ENCODE measurements at regions not wholly inside any gene's neighbourhood (a gene's known extent, or its start where the extent isn't known, plus 50 kb on each side); places are given as distances from the start of the nearest gene placed in this dataset.

- FAIRE-seq: no peak
- no peak for TF ChIP-seq POLR2A (IDR thresholded peaks at IDR 0.05; ENCODE audit: low read depth, low read length)
- TF ChIP-seq POU2F2 (IDR thresholded peaks at IDR 0.05; ENCODE audit: low read depth, low read length): no peak
- no peak for TF ChIP-seq PAX5 (IDR thresholded peaks at IDR 0.05; ENCODE audit: insufficient read depth, low read length, severe bottlenecking)
- no peak for TF ChIP-seq SPI1 (IDR thresholded peaks at IDR 0.05; ENCODE audit: low read depth, low read length)
- no peak for TF ChIP-seq POLR2AphosphoS5 (IDR thresholded peaks at IDR 0.05; ENCODE audit: low read depth, low read length)
- no peak for TF ChIP-seq TAF1 (IDR thresholded peaks at IDR 0.05; ENCODE audit: low read depth, low read length)
- DNase-seq (ENCODE audit: insufficient read length, low spot score): no peak
These were observed 171.0 kb upstream of the FREM1 start for GRCh38 chr9:15081021-15081753.

DNA sequence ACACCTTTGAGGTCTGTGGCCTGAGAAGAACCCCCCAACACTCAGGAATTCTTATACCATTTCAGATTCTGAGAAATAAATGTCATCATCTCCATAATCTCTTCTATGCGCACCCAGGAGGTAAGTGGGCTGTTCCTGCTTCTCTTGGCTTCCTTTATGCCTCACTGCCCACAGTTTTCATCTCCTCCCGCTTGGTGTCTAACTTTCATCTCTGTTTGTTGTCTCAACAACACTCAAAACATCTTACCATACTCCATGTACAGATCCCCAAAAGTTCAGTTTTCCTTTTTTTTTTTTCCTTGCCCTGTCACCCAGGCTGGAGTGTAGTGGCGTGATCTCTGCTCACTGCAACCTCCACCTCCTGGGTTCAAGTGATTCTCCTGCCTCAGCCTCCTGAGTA is 170.2 kb upstream of the FREM1 start:
- FAIRE-seq: no peak
- no peak for DNase-seq (ENCODE audit: insufficient read length, low spot score)
- TF ChIP-seq SPI1 (IDR thresholded peaks at IDR 0.05; ENCODE audit: low read depth, low read length) (no peak), PAX5 (IDR thresholded peaks at IDR 0.05; ENCODE audit: insufficient read depth, low read length, severe bottlenecking) (no peak), TAF1 (IDR thresholded peaks at IDR 0.05; ENCODE audit: low read depth, low read length) (no peak), POLR2A (IDR thresholded peaks at IDR 0.05; ENCODE audit: low read depth, low read length) (no peak), POU2F2 (IDR thresholded peaks at IDR 0.05; ENCODE audit: low read depth, low read length) (no peak), POLR2AphosphoS5 (IDR thresholded peaks at IDR 0.05; ENCODE audit: low read depth, low read length) (no peak)

- DNase-seq (ENCODE audit: insufficient read length, low spot score) (no peak), FAIRE-seq (no peak)
- no peak for TF ChIP-seq SPI1 (IDR thresholded peaks at IDR 0.05; ENCODE audit: low read depth, low read length)
- TF ChIP-seq POLR2AphosphoS5 (IDR thresholded peaks at IDR 0.05; ENCODE audit: low read depth, low read length): no peak
- TF ChIP-seq PAX5 (IDR thresholded peaks at IDR 0.05; ENCODE audit: insufficient read depth, low read length, severe bottlenecking): no peak
- no peak for TF ChIP-seq POLR2A (IDR thresholded peaks at IDR 0.05; ENCODE audit: low read depth, low read length)
- no peak for TF ChIP-seq TAF1 (IDR thresholded peaks at IDR 0.05; ENCODE audit: low read depth, low read length)
- no peak for TF ChIP-seq POU2F2 (IDR thresholded peaks at IDR 0.05; ENCODE audit: low read depth, low read length)
These were observed 169.8 kb upstream of the FREM1 start for GRCh38 chr9:15079989-15080388.

DNA sequence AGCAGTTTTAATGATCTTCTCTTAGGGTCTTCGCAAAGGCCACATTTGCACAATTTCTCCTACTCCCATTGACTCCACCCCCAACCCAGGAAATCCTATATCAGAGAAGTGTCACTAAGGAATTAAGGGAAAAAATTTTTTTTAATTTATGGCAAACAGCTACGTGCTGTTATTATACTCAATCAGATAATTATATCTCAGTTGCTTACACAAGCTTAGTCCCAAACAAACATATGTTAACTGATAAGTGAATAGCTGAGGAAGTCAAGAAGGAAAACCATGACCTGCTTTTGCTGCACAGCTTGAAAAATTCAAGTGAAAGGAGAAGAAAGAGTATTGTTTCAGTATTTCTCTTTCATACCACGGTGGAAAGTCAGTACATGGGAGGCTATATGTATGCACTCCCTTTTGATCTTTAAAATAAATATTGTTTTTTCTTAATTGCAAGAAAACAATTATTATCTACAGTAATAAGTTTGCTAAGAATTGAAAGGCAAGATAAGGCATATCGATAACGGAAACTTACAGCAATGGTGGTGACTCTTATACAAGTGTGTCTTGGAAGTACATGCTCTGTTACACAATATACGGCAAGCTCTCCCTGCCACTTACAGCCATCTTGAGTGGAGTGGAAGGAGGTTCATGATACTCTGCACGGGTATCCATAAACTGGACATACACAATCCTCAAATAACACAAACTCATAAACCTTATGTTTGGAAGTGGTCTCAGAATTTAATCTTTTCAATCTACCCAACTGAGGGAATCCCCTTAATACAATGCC is 167.9 kb upstream of the FREM1 start:
- FAIRE-seq: no peak
- DNase-seq (ENCODE audit: insufficient read length, low spot score): no peak
- TF ChIP-seq SPI1 (IDR thresholded peaks at IDR 0.05; ENCODE audit: low read depth, low read length): no peak
- no peak for TF ChIP-seq POLR2AphosphoS5 (IDR thresholded peaks at IDR 0.05; ENCODE audit: low read depth, low read length)
- TF ChIP-seq POU2F2 (IDR thresholded peaks at IDR 0.05; ENCODE audit: low read depth, low read length): no peak
- TF ChIP-seq POLR2A (IDR thresholded peaks at IDR 0.05; ENCODE audit: low read depth, low read length): no peak
- TF ChIP-seq TAF1 (IDR thresholded peaks at IDR 0.05; ENCODE audit: low read depth, low read length): no peak
- no peak for TF ChIP-seq PAX5 (IDR thresholded peaks at IDR 0.05; ENCODE audit: insufficient read depth, low read length, severe bottlenecking)

- TF ChIP-seq SPI1 (IDR thresholded peaks at IDR 0.05; ENCODE audit: low read depth, low read length) (no peak), POU2F2 (IDR thresholded peaks at IDR 0.05; ENCODE audit: low read depth, low read length) (no peak), POLR2A (IDR thresholded peaks at IDR 0.05; ENCODE audit: low read depth, low read length) (no peak), TAF1 (IDR thresholded peaks at IDR 0.05; ENCODE audit: low read depth, low read length) (no peak), PAX5 (IDR thresholded peaks at IDR 0.05; ENCODE audit: insufficient read depth, low read length, severe bottlenecking) (no peak), POLR2AphosphoS5 (IDR thresholded peaks at IDR 0.05; ENCODE audit: low read depth, low read length) (no peak)
- FAIRE-seq: no peak
- no peak for DNase-seq (ENCODE audit: insufficient read length, low spot score)
These were observed 163.4 kb upstream of the FREM1 start for GRCh38 chr9:15073620-15074019.

DNA sequence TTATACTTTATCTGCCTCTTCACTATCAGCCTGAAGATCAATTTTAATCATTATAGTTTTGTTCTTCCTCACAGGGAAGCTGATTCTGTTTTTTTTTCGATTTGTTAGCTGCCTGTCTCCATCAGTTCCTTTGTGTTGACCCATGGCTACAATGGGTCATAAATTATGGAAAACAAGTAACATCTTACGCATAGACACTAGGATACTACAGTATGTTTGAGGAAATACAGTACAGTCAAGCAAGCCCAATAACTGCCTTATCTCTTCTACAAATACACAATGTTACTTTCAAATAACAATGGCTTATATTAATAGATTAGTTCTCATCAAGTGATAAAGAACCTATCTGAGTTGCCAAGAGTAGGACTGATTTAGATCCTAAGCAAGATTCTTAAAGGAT is 160.5 kb upstream of the FREM1 start:
- FAIRE-seq (no peak), DNase-seq (ENCODE audit: insufficient read length, low spot score) (no peak)
- TF ChIP-seq POLR2A (IDR thresholded peaks at IDR 0.05; ENCODE audit: low read depth, low read length) (no peak), POU2F2 (IDR thresholded peaks at IDR 0.05; ENCODE audit: low read depth, low read length) (no peak), SPI1 (IDR thresholded peaks at IDR 0.05; ENCODE audit: low read depth, low read length) (no peak), PAX5 (IDR thresholded peaks at IDR 0.05; ENCODE audit: insufficient read depth, low read length, severe bottlenecking) (no peak)

- FAIRE-seq (no peak), DNase-seq (ENCODE audit: insufficient read length, low spot score) (no peak)
- no peak for TF ChIP-seq POLR2A (IDR thresholded peaks at IDR 0.05; ENCODE audit: low read depth, low read length)
- no peak for TF ChIP-seq POLR2AphosphoS5 (IDR thresholded peaks at IDR 0.05; ENCODE audit: low read depth, low read length)
- TF ChIP-seq PAX5 (IDR thresholded peaks at IDR 0.05; ENCODE audit: insufficient read depth, low read length, severe bottlenecking): no peak
- TF ChIP-seq POU2F2 (IDR thresholded peaks at IDR 0.05; ENCODE audit: low read depth, low read length): no peak
- no peak for TF ChIP-seq TAF1 (IDR thresholded peaks at IDR 0.05; ENCODE audit: low read depth, low read length)
- no peak for TF ChIP-seq SPI1 (IDR thresholded peaks at IDR 0.05; ENCODE audit: low read depth, low read length)
These were observed 158.9 kb upstream of the FREM1 start for GRCh38 chr9:15069106-15069505.

GRCh38 chr9:15068261-15068660 is 158.0 kb upstream of the FREM1 start:
- DNase-seq (ENCODE audit: insufficient read length, low spot score) (no peak), FAIRE-seq (no peak)
- no peak for TF ChIP-seq TAF1 (IDR thresholded peaks at IDR 0.05; ENCODE audit: low read depth, low read length)
- TF ChIP-seq POLR2A (IDR thresholded peaks at IDR 0.05; ENCODE audit: low read depth, low read length): no peak
- TF ChIP-seq SPI1 (IDR thresholded peaks at IDR 0.05; ENCODE audit: low read depth, low read length): no peak
- no peak for TF ChIP-seq POU2F2 (IDR thresholded peaks at IDR 0.05; ENCODE audit: low read depth, low read length)
- no peak for TF ChIP-seq PAX5 (IDR thresholded peaks at IDR 0.05; ENCODE audit: insufficient read depth, low read length, severe bottlenecking)
- TF ChIP-seq POLR2AphosphoS5 (IDR thresholded peaks at IDR 0.05; ENCODE audit: low read depth, low read length): no peak

DNA sequence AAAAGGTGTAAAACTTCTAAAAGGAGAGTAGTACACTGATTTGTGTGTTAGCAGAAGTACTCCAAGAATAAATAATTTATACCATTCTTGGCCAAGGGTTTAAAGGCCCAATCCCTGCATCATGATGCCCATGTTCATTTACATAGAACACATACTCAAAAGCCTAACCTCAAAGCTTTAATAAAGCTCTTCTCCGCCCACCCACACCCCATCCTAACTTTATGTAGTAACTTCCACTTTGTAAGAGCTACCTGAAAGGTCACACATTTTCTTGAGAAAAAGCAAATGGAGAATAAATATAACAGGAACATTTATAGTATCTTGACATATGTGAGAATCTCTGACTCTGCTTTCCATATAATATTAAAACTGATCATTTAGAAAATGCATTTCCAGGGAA is 148.8 kb upstream of the FREM1 start:
- no peak for FAIRE-seq
- TF ChIP-seq POLR2AphosphoS5 (IDR thresholded peaks at IDR 0.05; ENCODE audit: low read depth, low read length) (no peak), TAF1 (IDR thresholded peaks at IDR 0.05; ENCODE audit: low read depth, low read length) (no peak), SPI1 (IDR thresholded peaks at IDR 0.05; ENCODE audit: low read depth, low read length) (no peak), POLR2A (IDR thresholded peaks at IDR 0.05; ENCODE audit: low read depth, low read length) (no peak), POU2F2 (IDR thresholded peaks at IDR 0.05; ENCODE audit: low read depth, low read length) (no peak), PAX5 (IDR thresholded peaks at IDR 0.05; ENCODE audit: insufficient read depth, low read length, severe bottlenecking) (no peak)
- no peak for DNase-seq (ENCODE audit: insufficient read length, low spot score)
